Astrocyte of the cerebellum (primary cell): ENCODE measurements at regions not wholly inside any gene's neighbourhood (a gene's known extent, or its start where the extent isn't known, plus 50 kb on each side); places are given as distances from the start of the nearest gene placed in this dataset.
A peak's percentile ranks its signal among the peaks of the same experiment; 100 is the strongest.

Experiments used
- DNase-seq: peaks from one replicate; pipeline ENCODE4 v3.0.0-alpha.2; 2011; ENCODE audit warnings: low read depth
- H3K4me3 ChIP-seq: 2 replicates; pipeline ENCODE4 v1.5.1; 2011; ENCODE audit warnings: mild to moderate bottlenecking, low read depth, low read length, moderate library complexity
- in situ Hi-C: cut with HindIII; loops from 2 replicates; pipeline ENCODE4 v1.10.0; 2017; ENCODE audit warnings: low sequenced_read_pairs
- TF ChIP-seq, protein P1 (sequence below): IDR thresholded peaks from 2 replicates; pipeline ENCODE4 v1.5.1; 2012; ENCODE audit warnings: low read length, low read depth, moderate library complexity, mild to moderate bottlenecking; ENCODE audit errors: missing control alignments

DNA sequence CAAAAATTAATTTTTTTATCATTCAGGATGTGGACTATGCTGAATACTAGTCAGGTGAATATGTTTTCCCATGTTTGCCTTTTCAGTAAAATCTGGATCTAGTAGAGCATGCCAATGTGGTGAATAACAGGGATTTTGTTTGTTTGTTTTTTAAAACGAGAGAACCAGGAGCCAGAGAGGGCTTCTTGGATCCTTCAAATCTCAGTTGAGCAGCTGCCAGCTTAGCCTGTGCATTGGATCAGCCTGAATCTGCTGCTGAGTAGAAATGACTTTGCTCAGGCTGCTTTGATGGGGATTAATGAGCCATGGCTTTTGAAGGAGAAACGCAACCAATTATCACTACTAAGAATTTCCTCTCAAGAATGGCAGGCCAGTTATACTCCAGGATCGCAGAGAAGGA, 493.8 kb downstream of the ARL4A start:
- in situ Hi-C loops: no loop called here
- no peak overlapping the region for H3K4me3 ChIP-seq
- DNase-seq: peak; percentile 4
- TF ChIP-seq, protein P1, sequence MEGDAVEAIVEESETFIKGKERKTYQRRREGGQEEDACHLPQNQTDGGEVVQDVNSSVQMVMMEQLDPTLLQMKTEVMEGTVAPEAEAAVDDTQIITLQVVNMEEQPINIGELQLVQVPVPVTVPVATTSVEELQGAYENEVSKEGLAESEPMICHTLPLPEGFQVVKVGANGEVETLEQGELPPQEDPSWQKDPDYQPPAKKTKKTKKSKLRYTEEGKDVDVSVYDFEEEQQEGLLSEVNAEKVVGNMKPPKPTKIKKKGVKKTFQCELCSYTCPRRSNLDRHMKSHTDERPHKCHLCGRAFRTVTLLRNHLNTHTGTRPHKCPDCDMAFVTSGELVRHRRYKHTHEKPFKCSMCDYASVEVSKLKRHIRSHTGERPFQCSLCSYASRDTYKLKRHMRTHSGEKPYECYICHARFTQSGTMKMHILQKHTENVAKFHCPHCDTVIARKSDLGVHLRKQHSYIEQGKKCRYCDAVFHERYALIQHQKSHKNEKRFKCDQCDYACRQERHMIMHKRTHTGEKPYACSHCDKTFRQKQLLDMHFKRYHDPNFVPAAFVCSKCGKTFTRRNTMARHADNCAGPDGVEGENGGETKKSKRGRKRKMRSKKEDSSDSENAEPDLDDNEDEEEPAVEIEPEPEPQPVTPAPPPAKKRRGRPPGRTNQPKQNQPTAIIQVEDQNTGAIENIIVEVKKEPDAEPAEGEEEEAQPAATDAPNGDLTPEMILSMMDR: no peak

DNA sequence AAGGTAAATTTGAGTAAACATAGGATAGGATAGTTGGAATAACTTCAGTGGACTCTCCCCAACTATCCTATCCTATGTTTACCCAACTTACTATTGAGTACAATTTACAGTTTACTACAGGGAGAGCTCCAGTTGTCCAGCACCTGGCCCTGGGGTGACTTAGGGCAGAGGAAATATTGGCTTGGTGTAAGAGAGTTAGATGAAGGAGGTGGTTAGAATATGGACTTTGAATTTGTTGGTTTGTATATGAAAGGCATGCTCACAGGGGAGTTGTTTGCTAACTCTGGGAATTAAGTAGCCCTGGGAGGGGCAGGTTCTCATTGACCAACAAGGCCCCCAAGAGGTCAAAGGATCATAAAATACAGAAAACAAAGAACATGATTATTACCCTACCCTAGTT, 497.7 kb downstream of the ARL4A start:
- DNase-seq: no peak
- TF ChIP-seq, protein P1: no peak
- in situ Hi-C loops: no loop called here
- H3K4me3 ChIP-seq: no peak overlapping the region

DNA sequence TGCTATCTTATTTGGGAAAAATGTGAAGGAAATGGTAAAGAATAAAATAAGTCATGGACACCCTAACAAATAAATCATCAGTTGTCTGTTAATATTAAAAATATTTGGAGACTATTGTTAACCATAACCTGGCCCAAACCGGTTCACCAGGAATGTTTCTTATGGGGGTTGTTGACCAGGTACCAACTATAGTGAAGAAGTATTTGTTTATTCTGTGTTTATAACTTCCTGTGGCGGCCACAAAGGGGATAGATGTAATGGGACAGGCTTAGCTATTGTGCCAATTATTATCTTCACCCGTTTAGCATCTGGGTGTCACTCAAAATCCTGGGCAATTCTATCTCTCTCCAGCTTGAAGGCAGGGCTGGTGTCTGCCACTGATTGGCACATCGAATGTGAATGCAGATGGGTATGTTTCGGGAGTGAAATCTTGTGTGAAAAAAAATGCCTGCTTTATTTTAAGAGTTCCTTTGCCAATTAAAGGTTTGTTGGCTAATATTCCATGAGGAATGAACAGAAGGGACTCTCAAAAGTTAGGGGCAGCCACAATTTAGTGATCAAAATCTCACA, 500.9 kb downstream of the ARL4A start:
- TF ChIP-seq, protein P1: no peak
- DNase-seq: no peak
- in situ Hi-C loops: no loop called here
- no peak overlapping the region for H3K4me3 ChIP-seq

DNA sequence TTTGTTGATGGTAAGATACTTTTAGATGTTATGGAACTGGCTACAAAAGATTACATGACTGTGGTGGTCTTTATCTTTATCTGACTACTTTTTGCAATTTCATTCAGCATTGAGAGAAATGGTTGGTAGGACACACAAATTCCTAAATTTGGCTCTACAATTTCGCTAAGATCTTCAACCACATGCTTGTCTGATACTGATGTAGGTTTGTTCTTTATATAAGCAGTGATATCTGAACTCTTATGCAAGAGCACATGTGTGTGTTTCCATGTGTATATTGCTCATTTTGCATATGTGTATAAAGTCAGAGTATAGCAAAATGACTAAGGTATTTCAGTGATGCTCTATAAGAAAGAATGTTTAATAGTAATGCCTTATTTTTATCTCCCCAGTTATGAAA, 501.5 kb downstream of the ARL4A start:
- in situ Hi-C loops: no loop called here
- no peak overlapping the region for H3K4me3 ChIP-seq
- DNase-seq: no peak
- TF ChIP-seq, protein P1: no peak

DNA sequence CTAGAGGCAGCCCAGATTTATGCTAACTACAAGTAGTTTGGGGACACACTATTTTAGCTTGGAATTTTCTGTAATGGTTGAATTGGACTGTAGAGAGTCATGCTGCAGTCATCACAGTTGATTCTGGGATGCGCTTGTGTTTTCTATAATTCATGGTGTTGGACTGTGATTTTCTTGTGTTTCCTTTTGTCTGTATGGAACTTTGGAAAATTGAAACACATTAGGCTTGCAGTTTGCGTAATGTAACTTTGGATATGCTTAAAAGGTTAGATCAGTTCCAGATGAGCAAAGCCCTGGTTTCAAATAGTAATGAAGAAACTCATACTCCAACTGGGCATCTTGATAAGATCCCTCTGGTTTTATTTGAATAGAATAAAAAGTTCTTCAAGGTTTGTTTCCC, 502.2 kb downstream of the ARL4A start:
- in situ Hi-C loops: no loop called here
- TF ChIP-seq, protein P1: no peak
- no peak for DNase-seq
- no peak overlapping the region for H3K4me3 ChIP-seq

DNA sequence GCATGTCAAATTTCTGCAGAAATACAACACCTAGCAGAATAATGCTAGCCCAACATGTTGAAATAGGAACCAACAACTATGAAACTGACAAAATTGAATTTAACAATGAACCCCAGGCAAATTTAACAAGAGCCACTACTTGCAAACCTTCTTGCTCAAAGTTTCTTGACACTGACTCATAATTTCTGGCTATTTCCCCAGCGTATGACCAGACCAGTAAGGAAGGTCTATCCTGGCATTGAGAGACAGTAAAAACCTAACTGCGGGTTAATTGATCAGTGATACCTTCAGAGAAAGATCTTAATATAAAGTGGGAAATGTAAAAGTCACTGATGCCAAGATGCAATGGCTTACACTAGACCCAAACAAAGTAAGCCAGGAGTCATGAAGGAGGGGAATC, 510.1 kb downstream of the ARL4A start:
- DNase-seq: no peak
- in situ Hi-C loops: no loop called here
- TF ChIP-seq, protein P1: no peak
- H3K4me3 ChIP-seq: no peak overlapping the region

DNA sequence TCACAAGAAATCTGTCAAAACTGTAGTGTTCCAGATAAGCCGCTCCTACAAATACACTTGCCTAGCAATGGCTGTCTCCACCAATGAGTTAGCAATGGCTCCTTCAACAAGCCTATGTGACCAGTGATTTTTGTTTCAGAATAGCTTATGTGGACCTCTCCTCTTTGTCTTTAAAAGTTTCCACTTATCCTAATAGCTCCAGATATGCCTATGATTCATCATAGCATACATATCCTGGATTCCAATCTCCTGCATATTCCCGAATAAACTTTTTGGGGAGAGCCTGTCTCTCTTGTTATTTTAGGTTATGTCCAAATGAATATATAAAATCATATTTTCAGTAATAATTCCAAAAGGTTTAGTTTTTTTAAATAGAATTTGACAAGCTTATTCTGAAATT, 510.6 kb downstream of the ARL4A start:
- in situ Hi-C loops: no loop called here
- DNase-seq: no peak
- no peak overlapping the region for H3K4me3 ChIP-seq
- TF ChIP-seq, protein P1: no peak
